Renal pelvis (tissue), 1 donor: ENCODE measurements at regions not wholly inside any gene's neighbourhood (a gene's known extent, or its start where the extent isn't known, plus 50 kb on each side); places are given as distances from the start of the nearest gene placed in this dataset.

Source experiments
- DNase-seq: peaks from one replicate; pipeline ENCODE4 v3.0.0-alpha.2; 2013

- no peak for DNase-seq
Measured at GRCh38 chr2:103103678-103104077, 341.8 kb downstream of the TMEM182 start.

- DNase-seq: no peak
Measured at GRCh38 chr2:103119352-103119751, 357.5 kb downstream of the TMEM182 start.

GRCh38 chr2:103121106-103121505 is 359.3 kb downstream of the TMEM182 start:
- no peak for DNase-seq

- DNase-seq: no peak
Measured at GRCh38 chr2:103123516-103123915, 361.7 kb downstream of the TMEM182 start.

- no peak for DNase-seq
Measured at GRCh38 chr2:103130857-103131256, 369.0 kb downstream of the TMEM182 start.

- DNase-seq: no peak
Measured at GRCh38 chr2:103132536-103133217, 370.8 kb downstream of the TMEM182 start.

GRCh38 chr2:103135679-103136078 is 373.8 kb downstream of the TMEM182 start:
- DNase-seq: no peak

GRCh38 chr2:103138123-103138901 is 376.5 kb downstream of the TMEM182 start:
- DNase-seq: peak; percentile 50

- DNase-seq: no peak
Measured at GRCh38 chr2:103139628-103140268, 377.9 kb downstream of the TMEM182 start.

- DNase-seq: no peak
Measured at GRCh38 chr2:103144837-103145236, 383.0 kb downstream of the TMEM182 start.

GRCh38 chr2:103145739-103146138 is 383.9 kb downstream of the TMEM182 start:
- DNase-seq: no peak

- no peak for DNase-seq
Measured at GRCh38 chr2:103151046-103151445, 389.2 kb downstream of the TMEM182 start.

- DNase-seq: no peak
Measured at GRCh38 chr2:103152556-103152955, 390.7 kb downstream of the TMEM182 start.

GRCh38 chr2:103153580-103154284 is 391.9 kb downstream of the TMEM182 start:
- no peak for DNase-seq

- DNase-seq: no peak
Measured at GRCh38 chr2:103155308-103155707, 393.5 kb downstream of the TMEM182 start.

- DNase-seq: no peak
Measured at GRCh38 chr2:103159018-103159417, 397.2 kb downstream of the TMEM182 start.

GRCh38 chr2:103161456-103162289 is 399.8 kb downstream of the TMEM182 start:
- peak; percentile 57 for DNase-seq

- DNase-seq: no peak
Measured at GRCh38 chr2:103164748-103165147, 402.9 kb downstream of the TMEM182 start.

GRCh38 chr2:103165836-103166235 is 404.0 kb downstream of the TMEM182 start:
- no peak for DNase-seq

- DNase-seq: peak; percentile 30
Measured at GRCh38 chr2:103166456-103167324, 404.9 kb downstream of the TMEM182 start.
